GM18505 (cell line): ENCODE measurements at regions not wholly inside any gene's neighbourhood (a gene's known extent, or its start where the extent isn't known, plus 50 kb on each side); places are given as distances from the start of the nearest gene placed in this dataset.

Experiments
- ATAC-seq: cut with Tn5 transposase; IDR thresholded peaks from one replicate; pipeline ENCODE4 v1.9.1; 2021; ENCODE audit not compliant: unreplicated experiment
- POLR2A ChIP-seq: IDR thresholded peaks from 4 replicates; pipeline ENCODE4 v1.6.1; 2011; ENCODE audit warnings: borderline replicate concordance; ENCODE audit not compliant: insufficient read depth, insufficient read length; ENCODE audit errors: extremely low read depth

- ATAC-seq, result no peak
- no peak for TF ChIP-seq POLR2A
Observed at GRCh38 chr11:95512177-95512576, 277.4 kb downstream of the FAM76B start.

GRCh38 chr11:95508219-95508890, 277.4 kb upstream of the SESN3 start:
- ATAC-seq, result no peak
- no peak for TF ChIP-seq POLR2A

- TF ChIP-seq POLR2A, result no peak
- no peak for ATAC-seq
Observed at GRCh38 chr11:95507794-95508193, 276.8 kb upstream of the SESN3 start.

GRCh38 chr11:95506777-95507176, 275.8 kb upstream of the SESN3 start:
- ATAC-seq, result no peak
- TF ChIP-seq POLR2A, result no peak

- no peak for ATAC-seq
- TF ChIP-seq POLR2A, result no peak
Observed at GRCh38 chr11:95505927-95506426, 275.0 kb upstream of the SESN3 start.

GRCh38 chr11:95503047-95503446, 272.0 kb upstream of the SESN3 start:
- no peak for ATAC-seq
- no peak for TF ChIP-seq POLR2A

GRCh38 chr11:95502522-95502921, 271.5 kb upstream of the SESN3 start:
- ATAC-seq, result no peak
- TF ChIP-seq POLR2A, result no peak

- TF ChIP-seq POLR2A, result no peak
- no peak for ATAC-seq
Observed at GRCh38 chr11:95501761-95502266, 270.8 kb upstream of the SESN3 start.

GRCh38 chr11:95500466-95500865, 269.5 kb upstream of the SESN3 start:
- ATAC-seq, result no peak
- no peak for TF ChIP-seq POLR2A

- no peak for TF ChIP-seq POLR2A
Observed at GRCh38 chr11:95499516-95500135, 268.6 kb upstream of the SESN3 start.

GRCh38 chr11:95498722-95499425, 267.9 kb upstream of the SESN3 start:
- TF ChIP-seq POLR2A, result no peak
- ATAC-seq, result no peak

More at GRCh38 chr11:95499516-95500135, 268.6 kb upstream of the SESN3 start:
- ATAC-seq, result no peak

- no peak for TF ChIP-seq POLR2A
- no peak for ATAC-seq
Observed at GRCh38 chr11:95496901-95497300, 265.9 kb upstream of the SESN3 start.

GRCh38 chr11:95495706-95496105, 264.7 kb upstream of the SESN3 start:
- no peak for ATAC-seq
- TF ChIP-seq POLR2A, result no peak
